ENCODE measurements at regions not wholly inside any gene's neighbourhood (a gene's known extent, or its start where the extent isn't known, plus 50 kb on each side); places are given as distances from the start of the nearest gene placed in this dataset.

- TF ChIP-seq, protein P1, sequence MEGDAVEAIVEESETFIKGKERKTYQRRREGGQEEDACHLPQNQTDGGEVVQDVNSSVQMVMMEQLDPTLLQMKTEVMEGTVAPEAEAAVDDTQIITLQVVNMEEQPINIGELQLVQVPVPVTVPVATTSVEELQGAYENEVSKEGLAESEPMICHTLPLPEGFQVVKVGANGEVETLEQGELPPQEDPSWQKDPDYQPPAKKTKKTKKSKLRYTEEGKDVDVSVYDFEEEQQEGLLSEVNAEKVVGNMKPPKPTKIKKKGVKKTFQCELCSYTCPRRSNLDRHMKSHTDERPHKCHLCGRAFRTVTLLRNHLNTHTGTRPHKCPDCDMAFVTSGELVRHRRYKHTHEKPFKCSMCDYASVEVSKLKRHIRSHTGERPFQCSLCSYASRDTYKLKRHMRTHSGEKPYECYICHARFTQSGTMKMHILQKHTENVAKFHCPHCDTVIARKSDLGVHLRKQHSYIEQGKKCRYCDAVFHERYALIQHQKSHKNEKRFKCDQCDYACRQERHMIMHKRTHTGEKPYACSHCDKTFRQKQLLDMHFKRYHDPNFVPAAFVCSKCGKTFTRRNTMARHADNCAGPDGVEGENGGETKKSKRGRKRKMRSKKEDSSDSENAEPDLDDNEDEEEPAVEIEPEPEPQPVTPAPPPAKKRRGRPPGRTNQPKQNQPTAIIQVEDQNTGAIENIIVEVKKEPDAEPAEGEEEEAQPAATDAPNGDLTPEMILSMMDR (IDR thresholded peaks at IDR 0.05 in 2 of 3, conservative IDR thresholded peaks at IDR 0.05 in 1 of 3; ENCODE audit: borderline replicate concordance in 1 of 3, insufficient read depth in 1 of 3, low read depth in 2 of 3, low read length in 2 of 3) = no peak
- TF ChIP-seq POLR2A (IDR thresholded peaks at IDR 0.05; ENCODE audit: borderline replicate concordance, extremely low read depth, insufficient read depth, insufficient read length) (no peak), SP1 (IDR thresholded peaks at IDR 0.05; ENCODE audit: low read depth) (no peak), EZH2 (IDR thresholded peaks at IDR 0.05) (no peak), POLR2AphosphoS5 (IDR thresholded peaks at IDR 0.05; ENCODE audit: low read depth, low read length) (no peak), JUND (IDR thresholded peaks at IDR 0.05) (no peak), ZFX (IDR thresholded peaks at IDR 0.05) (no peak), EZH2phosphoT487 (IDR thresholded peaks at IDR 0.05; ENCODE audit: borderline replicate concordance) (no peak), MAX (IDR thresholded peaks at IDR 0.05) (no peak), YY1 (IDR thresholded peaks at IDR 0.05; ENCODE audit: extremely low read depth, insufficient replicate concordance, low read depth, low read length) (no peak), TCF7L2 (IDR thresholded peaks at IDR 0.05; ENCODE audit: borderline replicate concordance, extremely low read depth, insufficient read depth, insufficient read length) (no peak), SIN3A (IDR thresholded peaks at IDR 0.05; ENCODE audit: low read depth) (no peak)
- TF ChIP-seq, protein P2, sequence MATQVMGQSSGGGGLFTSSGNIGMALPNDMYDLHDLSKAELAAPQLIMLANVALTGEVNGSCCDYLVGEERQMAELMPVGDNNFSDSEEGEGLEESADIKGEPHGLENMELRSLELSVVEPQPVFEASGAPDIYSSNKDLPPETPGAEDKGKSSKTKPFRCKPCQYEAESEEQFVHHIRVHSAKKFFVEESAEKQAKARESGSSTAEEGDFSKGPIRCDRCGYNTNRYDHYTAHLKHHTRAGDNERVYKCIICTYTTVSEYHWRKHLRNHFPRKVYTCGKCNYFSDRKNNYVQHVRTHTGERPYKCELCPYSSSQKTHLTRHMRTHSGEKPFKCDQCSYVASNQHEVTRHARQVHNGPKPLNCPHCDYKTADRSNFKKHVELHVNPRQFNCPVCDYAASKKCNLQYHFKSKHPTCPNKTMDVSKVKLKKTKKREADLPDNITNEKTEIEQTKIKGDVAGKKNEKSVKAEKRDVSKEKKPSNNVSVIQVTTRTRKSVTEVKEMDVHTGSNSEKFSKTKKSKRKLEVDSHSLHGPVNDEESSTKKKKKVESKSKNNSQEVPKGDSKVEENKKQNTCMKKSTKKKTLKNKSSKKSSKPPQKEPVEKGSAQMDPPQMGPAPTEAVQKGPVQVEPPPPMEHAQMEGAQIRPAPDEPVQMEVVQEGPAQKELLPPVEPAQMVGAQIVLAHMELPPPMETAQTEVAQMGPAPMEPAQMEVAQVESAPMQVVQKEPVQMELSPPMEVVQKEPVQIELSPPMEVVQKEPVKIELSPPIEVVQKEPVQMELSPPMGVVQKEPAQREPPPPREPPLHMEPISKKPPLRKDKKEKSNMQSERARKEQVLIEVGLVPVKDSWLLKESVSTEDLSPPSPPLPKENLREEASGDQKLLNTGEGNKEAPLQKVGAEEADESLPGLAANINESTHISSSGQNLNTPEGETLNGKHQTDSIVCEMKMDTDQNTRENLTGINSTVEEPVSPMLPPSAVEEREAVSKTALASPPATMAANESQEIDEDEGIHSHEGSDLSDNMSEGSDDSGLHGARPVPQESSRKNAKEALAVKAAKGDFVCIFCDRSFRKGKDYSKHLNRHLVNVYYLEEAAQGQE (IDR thresholded peaks at IDR 0.05; ENCODE audit: low read depth) = no peak
Observed at GRCh38 chr16:65384441-65384840, 262.6 kb upstream of the CDH11 start.
